MM.1S (cell line): ENCODE measurements at regions not wholly inside any gene's neighbourhood (a gene's known extent, or its start where the extent isn't known, plus 50 kb on each side); places are given as distances from the start of the nearest gene placed in this dataset.
"Not testable (repeated sequence)": the region's sequence is repeated elsewhere in the genome, so short reads cannot be mapped to it uniquely, and the experiment has no call there.

ENCODE experiments used
- CTCF ChIP-seq: fragments of 300-600 bp; sonication (generic); IDR thresholded peaks from 2 replicates; pipeline ENCODE4 v1.5.1; 2016; ENCODE audit warnings: antibody characterized with exemption, low read length, mixed read lengths
- EZH2phosphoT487 ChIP-seq: fragments of 300-600 bp; sonication (generic); IDR thresholded peaks from 2 replicates; pipeline ENCODE4 v1.6.1; 2018; ENCODE audit warnings: antibody characterized with exemption, low read length

- not testable (repeated sequence) for TF ChIP-seq CTCF, EZH2phosphoT487
These were observed 375.4 kb downstream of the HTR1B start for GRCh38 chr6:77087794-77088318.
